Liver (tissue), 2 donors: ENCODE measurements at regions not wholly inside any gene's neighbourhood (a gene's known extent, or its start where the extent isn't known, plus 50 kb on each side); places are given as distances from the start of the nearest gene placed in this dataset.

Experiments used
- CTCF ChIP-seq: fragments of 150-350 bp; IDR thresholded peaks from 2 replicates; pipeline ENCODE4 v1.5.1; 2017; ENCODE audit warnings: improper control_type of control experiment, low read depth, low read length; ENCODE audit not compliant: missing input control
- MAX ChIP-seq: IDR thresholded peaks from 2 replicates; pipeline ENCODE4 v1.6.1; 2016; ENCODE audit warnings: antibody characterized with exemption
- TF ChIP-seq, protein P1 (sequence below): IDR thresholded peaks from 2 replicates; pipeline ENCODE4 v1.6.1; 2016; ENCODE audit warnings: antibody characterized with exemption, mild to moderate bottlenecking
- donor health status: healthy.

DNA sequence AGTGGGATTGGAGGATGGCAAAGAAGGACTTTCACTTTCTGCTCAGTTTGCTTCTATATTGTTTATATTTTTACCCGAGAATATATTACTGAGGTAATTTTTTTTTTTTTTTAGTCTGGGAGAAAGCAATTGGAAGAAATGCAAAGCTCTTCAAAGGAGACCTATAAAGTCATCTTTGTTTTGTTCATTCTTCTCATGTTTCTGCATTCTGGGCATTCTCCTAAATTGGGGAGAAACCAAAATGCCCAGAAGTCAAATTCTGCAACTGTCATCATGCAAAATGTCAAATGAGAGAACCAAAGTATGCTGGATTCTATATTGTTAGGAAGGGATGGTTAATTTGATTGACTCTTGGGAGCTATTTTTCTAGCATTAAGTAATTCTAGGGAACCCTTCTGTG lies 168.3 kb upstream of the TSC22D2 start:
- TF ChIP-seq CTCF = no peak
- TF ChIP-seq MAX = no peak
- TF ChIP-seq, protein P1, sequence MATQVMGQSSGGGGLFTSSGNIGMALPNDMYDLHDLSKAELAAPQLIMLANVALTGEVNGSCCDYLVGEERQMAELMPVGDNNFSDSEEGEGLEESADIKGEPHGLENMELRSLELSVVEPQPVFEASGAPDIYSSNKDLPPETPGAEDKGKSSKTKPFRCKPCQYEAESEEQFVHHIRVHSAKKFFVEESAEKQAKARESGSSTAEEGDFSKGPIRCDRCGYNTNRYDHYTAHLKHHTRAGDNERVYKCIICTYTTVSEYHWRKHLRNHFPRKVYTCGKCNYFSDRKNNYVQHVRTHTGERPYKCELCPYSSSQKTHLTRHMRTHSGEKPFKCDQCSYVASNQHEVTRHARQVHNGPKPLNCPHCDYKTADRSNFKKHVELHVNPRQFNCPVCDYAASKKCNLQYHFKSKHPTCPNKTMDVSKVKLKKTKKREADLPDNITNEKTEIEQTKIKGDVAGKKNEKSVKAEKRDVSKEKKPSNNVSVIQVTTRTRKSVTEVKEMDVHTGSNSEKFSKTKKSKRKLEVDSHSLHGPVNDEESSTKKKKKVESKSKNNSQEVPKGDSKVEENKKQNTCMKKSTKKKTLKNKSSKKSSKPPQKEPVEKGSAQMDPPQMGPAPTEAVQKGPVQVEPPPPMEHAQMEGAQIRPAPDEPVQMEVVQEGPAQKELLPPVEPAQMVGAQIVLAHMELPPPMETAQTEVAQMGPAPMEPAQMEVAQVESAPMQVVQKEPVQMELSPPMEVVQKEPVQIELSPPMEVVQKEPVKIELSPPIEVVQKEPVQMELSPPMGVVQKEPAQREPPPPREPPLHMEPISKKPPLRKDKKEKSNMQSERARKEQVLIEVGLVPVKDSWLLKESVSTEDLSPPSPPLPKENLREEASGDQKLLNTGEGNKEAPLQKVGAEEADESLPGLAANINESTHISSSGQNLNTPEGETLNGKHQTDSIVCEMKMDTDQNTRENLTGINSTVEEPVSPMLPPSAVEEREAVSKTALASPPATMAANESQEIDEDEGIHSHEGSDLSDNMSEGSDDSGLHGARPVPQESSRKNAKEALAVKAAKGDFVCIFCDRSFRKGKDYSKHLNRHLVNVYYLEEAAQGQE = no peak
